ENCODE measurements at regions not wholly inside any gene's neighbourhood (a gene's known extent, or its start where the extent isn't known, plus 50 kb on each side); places are given as distances from the start of the nearest gene placed in this dataset.

- TF ChIP-seq CTCF (IDR thresholded peaks at IDR 0.05) (no peak), POLR2A (IDR thresholded peaks at IDR 0.05) (no peak)
- no peak overlapping the region for H3K4me3 ChIP-seq (replicated peaks in 1 of 3)
- DNase-seq: no peak
- intact Hi-C loops (cut with DNase I): no loop called here
- no peak overlapping the region for H3K27ac ChIP-seq
- H3K9me3 ChIP-seq: no peaks in the 10 kb centered on the region
- H3K36me3 ChIP-seq: no peaks in the 10 kb centered on the region
- H3K4me1 ChIP-seq: no peaks in the 10 kb centered on the region
- H3K27me3 ChIP-seq: no peaks in the 10 kb centered on the region
- 93 to 96% methylated on average over 4 of the region's 4 CpGs for WGBS, 2 donors
Measured at GRCh38 chr3:124381575-124382333, 348.5 kb upstream of the UMPS start.

- no peak overlapping the region for H3K4me3 ChIP-seq (replicated peaks in 1 of 3)
- no peaks in the 10 kb centered on the region for H3K36me3 ChIP-seq
Measured at GRCh38 chr3:124383051-124383450, 347.2 kb upstream of the UMPS start.

GRCh38 chr3:124383846-124384466 is 346.3 kb upstream of the UMPS start:
- Histone ChIP-seq H3K27ac (no peak overlapping the region), H3K4me3 (replicated peaks in 1 of 3) (no peak overlapping the region), H3K27me3 (no peaks in the 10 kb centered on the region), H3K9me3 (no peaks in the 10 kb centered on the region), H3K4me1 (no peaks in the 10 kb centered on the region), H3K36me3 (no peaks in the 10 kb centered on the region)
- intact Hi-C loops (cut with DNase I): no loop called here
- TF ChIP-seq POLR2A (IDR thresholded peaks at IDR 0.05): no peak
- TF ChIP-seq CTCF (IDR thresholded peaks at IDR 0.05): no peak
- no peak for DNase-seq
- WGBS, 2 donors: 82 to 88% methylated on average over 6 of the region's 6 CpGs

More at GRCh38 chr3:124383051-124383450, 347.2 kb upstream of the UMPS start:
- Histone ChIP-seq H3K9me3 (no peaks in the 10 kb centered on the region), H3K27ac (no peak overlapping the region), H3K27me3 (no peaks in the 10 kb centered on the region), H3K4me1 (no peaks in the 10 kb centered on the region)
- 29 to 36% methylated on average over 4 of the region's 4 CpGs for WGBS, 2 donors
- DNase-seq: no peak
- intact Hi-C loops (cut with DNase I): no loop called here
- TF ChIP-seq CTCF (IDR thresholded peaks at IDR 0.05) (no peak), POLR2A (IDR thresholded peaks at IDR 0.05) (no peak)

GRCh38 chr3:124384527-124384926 is 345.7 kb upstream of the UMPS start:
- WGBS, 2 donors: 90 to 95% methylated on average over 19 of the region's 19 CpGs
- no peak for DNase-seq

More at GRCh38 chr3:124384527-124384926, 345.7 kb upstream of the UMPS start:
- Histone ChIP-seq H3K4me1 (no peaks in the 10 kb centered on the region), H3K27ac (no peak overlapping the region), H3K27me3 (no peaks in the 10 kb centered on the region), H3K36me3 (no peaks in the 10 kb centered on the region), H3K9me3 (no peaks in the 10 kb centered on the region), H3K4me3 (replicated peaks in 1 of 3) (no peak overlapping the region)
- TF ChIP-seq CTCF (IDR thresholded peaks at IDR 0.05) (no peak), POLR2A (IDR thresholded peaks at IDR 0.05) (no peak)
- intact Hi-C loops (cut with DNase I): no loop called here

Measured in thyroid gland (tissue), 4 donors.